Adrenal gland (tissue), 9 donors: ENCODE measurements at regions not wholly inside any gene's neighbourhood (a gene's known extent, or its start where the extent isn't known, plus 50 kb on each side); places are given as distances from the start of the nearest gene placed in this dataset.
"Not testable (repeated sequence)": the region's sequence is repeated elsewhere in the genome, so short reads cannot be mapped to it uniquely, and the experiment has no call there.

Experiments used
- DNase-seq, 7 donors: peaks; one replicate each; pipeline ENCODE4 v3.0.0-alpha.2; 2019 to 2020
- H3K27ac ChIP-seq, 5 donors: fragments of 200-600 bp; sonication (generic) in 4 of 5; 1 replicate in 3 of 5; 2 replicates in 2 of 5; pipeline versions ENCODE4 v1.5.1 to v1.8.0; 2016 to 2020; ENCODE audit warnings: mild to moderate bottlenecking in 1 of 5
- H3K27me3 ChIP-seq: fragments of 200-600 bp; 2 replicates; pipeline ENCODE4 v1.8.0; 2021
- H3K36me3 ChIP-seq, 2 donors: fragments of 200-600 bp; replicated peaks in 1 of 2; 1 replicate in 1 of 2; 2 replicates in 1 of 2; pipeline versions ENCODE4 v1.5.1 to v1.8.0; 2018 to 2022
- H3K4me1 ChIP-seq, 2 donors: fragments of 200-600 bp; replicated peaks in 1 of 2; 1 replicate in 1 of 2; 2 replicates in 1 of 2; pipeline versions ENCODE4 v1.5.1 to v1.8.0; 2018 to 2021
- H3K4me3 ChIP-seq, 4 donors: fragments of 200-600 bp; sonication (generic) in 3 of 4; one replicate each; pipeline ENCODE4 v1.5.1; 2016 to 2018
- H3K9me3 ChIP-seq, 3 donors: fragments of 200-600 bp; sonication (generic) in 1 of 3; replicated peaks in 1 of 3; 1 replicate in 2 of 3; 2 replicates in 1 of 3; pipeline versions ENCODE4 v1.5.1 to v1.8.0; 2016 to 2021
- POLR2A ChIP-seq, 2 donors: fragments of 450-650 bp; IDR thresholded peaks; one replicate each; pipeline ENCODE4 v1.6.1; 2017; ENCODE audit warnings: antibody characterized with exemption in 2 of 2, mild to moderate bottlenecking in 2 of 2, moderate library complexity in 1 of 2
- WGBS, 4 donors: extraction: QIAGEN DNeasy Blood & Tissue Kit in 2 of 4; methylation state at CpG; one replicate each; pipeline versions ENCODE4 v1.1.5 to v1.1.7; 2013 to 2017; 5-methylcytosine and 5-hydroxymethylcytosine counted together
- intact Hi-C, 2 donors: fragments of 100-400 bp; cut with DNase I; formaldehyde crosslinking; loops; one replicate each; pipeline versions ENCODE4 v1.14.1 to v1.15.0; 2022 to 2023
- TF ChIP-seq, protein P1 (sequence below), 6 experiments: fragments of 450-650 bp in 4 of 6; fragments of 200-600 bp in 2 of 6; sonication (generic) in 1 of 6; IDR thresholded peaks; 1 replicate in 5 of 6; 2 replicates in 1 of 6; pipeline versions ENCODE4 v1.5.1 to v1.8.0; 2016 to 2021; ENCODE audit warnings: antibody characterized with exemption in 6 of 6, mild to moderate bottlenecking in 2 of 6, moderate library complexity in 1 of 6
- donor health status: healthy with polysubstance abuse.
- donor health status: Bipolar disorder and iron deficiency.
- donor health status: DM: yes; HTN: yes; CAD: no.
- donor health status: DM: no; HTN: no; CAD: no.
- donor health status: DM: no; HTN: no; CAD: no.

DNA sequence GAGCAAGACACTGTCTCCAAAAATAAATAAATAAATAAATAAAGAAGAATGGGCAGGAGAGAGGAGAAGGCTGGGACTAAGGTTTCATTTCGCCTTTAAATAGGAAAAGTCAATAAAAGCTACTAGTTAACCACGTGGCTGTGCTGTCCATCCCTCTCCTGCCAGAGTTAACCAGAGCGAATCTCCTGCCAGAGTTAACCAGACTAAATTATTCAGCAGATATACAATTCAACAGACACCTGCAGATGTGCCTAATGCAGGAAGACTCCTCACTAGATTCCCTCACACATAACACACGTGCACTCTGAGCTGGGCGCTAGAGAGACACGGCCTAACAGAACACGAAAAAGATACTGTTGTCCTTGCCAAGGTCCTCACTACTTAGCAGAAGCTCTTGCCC lies 156.1 kb downstream of the IGLL1 start:
- no peaks in the 10 kb centered on the region for H3K4me1 ChIP-seq
- WGBS, 4 donors = 85 to 91% (median 88%) methylated on average over 7 of the region's 7 CpGs
- intact Hi-C loops = no loop called here

DNA sequence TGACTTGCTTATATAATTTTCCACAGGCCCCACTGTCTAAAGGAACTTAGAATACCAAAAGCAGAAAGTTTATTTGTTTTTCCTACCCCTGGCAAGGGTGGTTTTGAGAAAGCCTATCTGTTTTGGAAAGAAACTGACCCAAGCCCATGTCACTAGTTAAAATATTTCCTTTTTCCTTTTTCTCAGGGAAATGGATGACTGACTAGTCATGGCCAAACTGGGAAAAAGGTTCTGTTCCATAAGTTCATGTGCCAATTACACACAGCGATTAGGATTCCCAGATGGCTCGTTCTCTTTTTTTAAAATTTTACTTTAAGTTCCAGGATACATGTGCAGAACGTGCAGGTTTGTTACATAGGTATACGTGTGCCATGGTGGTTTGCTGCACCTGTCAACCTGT lies 157.8 kb downstream of the IGLL1 start:
- H3K9me3 ChIP-seq, H3K36me3 ChIP-seq, H3K4me3 ChIP-seq, H3K27ac ChIP-seq, H3K4me1 ChIP-seq, DNase-seq, intact Hi-C loops, H3K27me3 ChIP-seq: not testable (repeated sequence)
- WGBS, 4 donors = 82 to 93% (median 89%) methylated on average over 4 of the region's 4 CpGs

More for the DNA sequence above, 156.1 kb downstream of the IGLL1 start:
- no peak overlapping the region for H3K4me3 ChIP-seq
- TF ChIP-seq, protein P1, sequence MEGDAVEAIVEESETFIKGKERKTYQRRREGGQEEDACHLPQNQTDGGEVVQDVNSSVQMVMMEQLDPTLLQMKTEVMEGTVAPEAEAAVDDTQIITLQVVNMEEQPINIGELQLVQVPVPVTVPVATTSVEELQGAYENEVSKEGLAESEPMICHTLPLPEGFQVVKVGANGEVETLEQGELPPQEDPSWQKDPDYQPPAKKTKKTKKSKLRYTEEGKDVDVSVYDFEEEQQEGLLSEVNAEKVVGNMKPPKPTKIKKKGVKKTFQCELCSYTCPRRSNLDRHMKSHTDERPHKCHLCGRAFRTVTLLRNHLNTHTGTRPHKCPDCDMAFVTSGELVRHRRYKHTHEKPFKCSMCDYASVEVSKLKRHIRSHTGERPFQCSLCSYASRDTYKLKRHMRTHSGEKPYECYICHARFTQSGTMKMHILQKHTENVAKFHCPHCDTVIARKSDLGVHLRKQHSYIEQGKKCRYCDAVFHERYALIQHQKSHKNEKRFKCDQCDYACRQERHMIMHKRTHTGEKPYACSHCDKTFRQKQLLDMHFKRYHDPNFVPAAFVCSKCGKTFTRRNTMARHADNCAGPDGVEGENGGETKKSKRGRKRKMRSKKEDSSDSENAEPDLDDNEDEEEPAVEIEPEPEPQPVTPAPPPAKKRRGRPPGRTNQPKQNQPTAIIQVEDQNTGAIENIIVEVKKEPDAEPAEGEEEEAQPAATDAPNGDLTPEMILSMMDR (IDR thresholded peaks at IDR 0.05) = no peak
- TF ChIP-seq POLR2A (IDR thresholded peaks at IDR 0.05) = no peak
- H3K27ac ChIP-seq = no peak overlapping the region
- H3K36me3 ChIP-seq = no peaks in the 10 kb centered on the region
- no peaks in the 10 kb centered on the region for H3K9me3 ChIP-seq
- no peaks in the 10 kb centered on the region for H3K27me3 ChIP-seq
- no peak for DNase-seq

DNA sequence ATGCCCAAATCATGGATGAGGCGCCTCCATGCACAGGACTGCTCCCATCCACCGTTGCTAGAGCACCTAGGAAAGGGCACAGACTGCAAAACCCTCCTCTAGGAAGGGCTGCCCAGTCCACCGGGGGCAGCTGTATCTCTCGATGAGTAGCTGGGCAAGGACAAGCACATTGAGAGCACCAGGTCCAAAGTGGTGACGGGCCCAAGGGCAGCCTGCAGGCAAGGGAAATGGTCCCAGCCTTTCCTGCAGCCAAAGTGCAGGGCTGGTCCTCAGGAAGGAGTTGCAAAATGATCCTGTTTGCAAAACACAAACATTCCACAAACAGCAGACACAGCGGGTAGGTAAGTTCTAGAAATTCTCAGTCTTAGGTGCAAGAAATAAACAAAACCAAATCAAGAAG lies 158.8 kb downstream of the IGLL1 start:
- H3K4me1 ChIP-seq, H3K27me3 ChIP-seq, H3K9me3 ChIP-seq, DNase-seq, H3K4me3 ChIP-seq, intact Hi-C loops, H3K27ac ChIP-seq, H3K36me3 ChIP-seq: not testable (repeated sequence)
- 79 to 100% (median 83%) methylated on average over 3 to 6 of the region's 6 CpGs for WGBS, 4 donors

DNA sequence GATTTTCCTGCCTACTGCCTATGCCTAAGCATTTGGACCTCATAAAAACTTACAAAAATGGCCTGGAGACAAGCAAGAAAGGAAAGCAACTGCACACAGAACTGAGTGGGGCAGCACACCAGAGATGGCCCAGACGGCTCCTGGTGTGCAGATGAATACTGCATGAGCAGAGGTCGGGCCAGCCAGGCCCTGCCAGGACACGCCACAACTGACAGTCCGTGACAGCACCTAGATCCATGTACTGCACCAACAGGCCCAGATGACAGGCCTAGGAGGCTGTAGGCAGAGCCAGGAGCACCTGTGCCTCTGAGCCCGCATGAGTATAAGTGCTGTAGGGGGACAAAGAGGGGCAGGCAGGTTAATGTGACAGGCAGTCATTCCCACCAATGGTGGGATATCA lies 160.2 kb downstream of the IGLL1 start:
- H3K36me3 ChIP-seq = no peaks in the 10 kb centered on the region
- TF ChIP-seq, protein P1 (IDR thresholded peaks at IDR 0.05) = no peak
- no peak for TF ChIP-seq POLR2A (IDR thresholded peaks at IDR 0.05)
- no peak overlapping the region for H3K27ac ChIP-seq
- H3K27me3 ChIP-seq = no peaks in the 10 kb centered on the region
- no peak overlapping the region for H3K4me3 ChIP-seq
- no peaks in the 10 kb centered on the region for H3K9me3 ChIP-seq
- WGBS, 4 donors = 40 to 84% (median 82%) methylated on average over 3 to 5 of the region's 5 CpGs
- intact Hi-C loops = no loop called here
- H3K4me1 ChIP-seq = no peaks in the 10 kb centered on the region
- peak in 1 of 7 donors; percentile 38 for DNase-seq

DNA sequence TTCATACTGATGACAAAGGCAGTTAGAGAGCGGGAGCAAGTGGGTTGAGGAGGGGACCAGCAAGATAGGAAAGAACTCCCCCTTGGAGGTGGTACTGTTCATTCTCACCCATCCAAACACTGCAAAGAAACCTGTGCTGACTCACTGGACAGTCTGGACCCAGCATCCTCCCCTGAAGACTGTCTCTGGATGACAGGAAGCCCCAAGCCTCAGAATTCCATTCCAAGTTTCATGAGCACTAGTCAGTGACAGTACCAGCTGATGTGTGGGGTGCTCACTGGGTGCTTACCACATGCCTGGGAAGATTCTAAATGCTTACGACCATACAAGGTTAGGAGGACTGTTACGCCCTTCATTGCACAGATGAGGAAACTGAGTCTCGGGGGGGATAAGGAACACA lies 160.9 kb downstream of the IGLL1 start:
- intact Hi-C loops = no loop called here
- no peak overlapping the region for H3K4me3 ChIP-seq
- H3K9me3 ChIP-seq = no peaks in the 10 kb centered on the region
- 43 to 90% (median 84%) methylated on average over 3 to 4 of the region's 4 CpGs for WGBS, 4 donors
- no peak overlapping the region for H3K27ac ChIP-seq
- TF ChIP-seq, protein P1 (IDR thresholded peaks at IDR 0.05) = no peak
- TF ChIP-seq POLR2A (IDR thresholded peaks at IDR 0.05) = no peak
- DNase-seq = no peak
- H3K36me3 ChIP-seq = no peaks in the 10 kb centered on the region
- no peaks in the 10 kb centered on the region for H3K27me3 ChIP-seq
- H3K4me1 ChIP-seq = no peaks in the 10 kb centered on the region
